PC-9 (cell line): ENCODE measurements at regions not wholly inside any gene's neighbourhood (a gene's known extent, or its start where the extent isn't known, plus 50 kb on each side); places are given as distances from the start of the nearest gene placed in this dataset.

Experiments
- BruUV-seq: library from RNA; stranded (reverse); fragments of 400-500 nt; replicated peaks from 2 replicates; lab custom pipeline; 2021; lab: Mats Ljungman, UMichigan
- CTCF ChIA-PET: fragments of 300-600 bp; sonication (Branson Sonifier 250); formaldehyde crosslinking; loops from one replicate; lab custom pipeline; 2022; ENCODE audit warnings: antibody characterized with exemption; lab: Charles Lee
- POLR2A ChIA-PET: fragments of 300-600 bp; sonication (Branson Sonifier 250); formaldehyde crosslinking; loops from one replicate; lab custom pipeline; 2022; ENCODE audit warnings: antibody characterized with exemption; ENCODE audit not compliant: unreplicated experiment; lab: Charles Lee
- DNase-seq, 2 experiments: peaks; one replicate each; pipeline versions ENCODE4 v3.0.0 to v3.0.0-alpha.2; 2015 to 2022; ENCODE audit warnings: mixed read lengths in 1 of 2
- H2AFZ ChIP-seq: fragments of 200-600 bp; sonication (generic); 2 replicates; pipeline ENCODE4 v1.8.1; 2017; ENCODE audit warnings: antibody characterized with exemption
- H3F3A ChIP-seq: fragments of 200-600 bp; sonication (generic); 2 replicates; pipeline ENCODE4 v1.8.1; 2017; ENCODE audit warnings: antibody characterized with exemption, mild to moderate bottlenecking, low read depth; ENCODE audit not compliant: insufficient read depth
- H3K27ac ChIP-seq: fragments of 200-600 bp; sonication (generic); 2 replicates; pipeline ENCODE4 v1.6.1; 2016; ENCODE audit warnings: mixed run types
- H3K27me3 ChIP-seq: fragments of 200-600 bp; sonication (generic); 2 replicates; pipeline ENCODE4 v1.6.1; 2016; ENCODE audit warnings: low read depth, mixed run types; ENCODE audit not compliant: insufficient read depth
- H3K36me3 ChIP-seq: fragments of 200-600 bp; sonication (generic); 2 replicates; pipeline ENCODE4 v1.6.1; 2016; ENCODE audit warnings: low read depth, mixed run types
- H3K4me1 ChIP-seq: fragments of 200-600 bp; sonication (generic); replicated peaks from 2 replicates; pipeline ENCODE4 v1.6.1; 2016; ENCODE audit warnings: mixed run types; ENCODE audit not compliant: insufficient read depth
- H3K4me2 ChIP-seq: fragments of 200-600 bp; sonication (generic); 2 replicates; pipeline ENCODE4 v1.6.1; 2017; ENCODE audit warnings: mixed run types
- H3K4me3 ChIP-seq: fragments of 200-600 bp; sonication (generic); 2 replicates; pipeline ENCODE4 v1.6.1; 2016; ENCODE audit warnings: mixed run types
- H3K79me2 ChIP-seq: fragments of 200-600 bp; sonication (generic); 2 replicates; pipeline ENCODE4 v1.6.1; 2017; ENCODE audit warnings: low read depth, mixed run types
- H3K9me2 ChIP-seq: fragments of 200-600 bp; sonication (generic); 2 replicates; pipeline ENCODE4 v1.8.1; 2017; ENCODE audit warnings: mild to moderate bottlenecking; ENCODE audit not compliant: insufficient read depth
- H3K9me3 ChIP-seq: fragments of 200-600 bp; sonication (generic); 2 replicates; pipeline ENCODE4 v1.8.1; 2016; ENCODE audit warnings: low read depth; ENCODE audit not compliant: insufficient read depth
- H4K20me1 ChIP-seq: fragments of 200-600 bp; sonication (generic); 2 replicates; pipeline ENCODE4 v1.8.1; 2017; ENCODE audit not compliant: insufficient read depth
- EZH2 ChIP-seq: fragments of 200-600 bp; sonication (generic); IDR thresholded peaks from 2 replicates; pipeline ENCODE4 v1.8.0; 2017; ENCODE audit warnings: antibody characterized with exemption, low read depth
- intact Hi-C: fragments of 100-400 bp; cut with micrococcal nuclease; formaldehyde crosslinking; loops from one replicate; pipeline ENCODE4 v1.10.0; 2022; ENCODE audit not compliant: unreplicated experiment
- TF ChIP-seq, protein P1 (sequence below): fragments of 200-600 bp; sonication (generic); conservative IDR thresholded peaks from 2 replicates; pipeline ENCODE4 v1.6.1; 2017; ENCODE audit warnings: mixed run types, antibody characterized with exemption, mild to moderate bottlenecking, moderate library complexity

DNA sequence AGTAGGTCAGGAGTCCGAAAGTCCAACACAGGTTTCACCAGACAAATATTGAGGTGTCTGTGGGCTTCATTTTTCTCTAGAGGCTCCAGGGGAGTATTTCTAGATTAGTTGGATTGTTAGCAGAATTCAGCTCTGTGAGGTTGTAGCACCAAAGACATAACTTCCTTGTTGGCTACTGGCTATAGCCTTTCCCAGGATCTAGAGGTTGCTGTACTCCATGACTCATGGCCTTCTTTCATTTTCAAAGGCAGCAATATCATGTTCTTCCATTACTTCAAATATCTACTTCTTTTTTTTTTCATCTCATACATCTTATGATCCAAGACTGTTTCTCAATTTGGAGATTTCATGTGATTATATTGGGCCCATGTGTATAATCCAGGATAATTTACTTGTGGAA, 404.0 kb upstream of the FAM174A start:
- H3K27ac ChIP-seq, result no peak overlapping the region
- TF ChIP-seq EZH2, result no peak
- TF ChIP-seq, protein P1, sequence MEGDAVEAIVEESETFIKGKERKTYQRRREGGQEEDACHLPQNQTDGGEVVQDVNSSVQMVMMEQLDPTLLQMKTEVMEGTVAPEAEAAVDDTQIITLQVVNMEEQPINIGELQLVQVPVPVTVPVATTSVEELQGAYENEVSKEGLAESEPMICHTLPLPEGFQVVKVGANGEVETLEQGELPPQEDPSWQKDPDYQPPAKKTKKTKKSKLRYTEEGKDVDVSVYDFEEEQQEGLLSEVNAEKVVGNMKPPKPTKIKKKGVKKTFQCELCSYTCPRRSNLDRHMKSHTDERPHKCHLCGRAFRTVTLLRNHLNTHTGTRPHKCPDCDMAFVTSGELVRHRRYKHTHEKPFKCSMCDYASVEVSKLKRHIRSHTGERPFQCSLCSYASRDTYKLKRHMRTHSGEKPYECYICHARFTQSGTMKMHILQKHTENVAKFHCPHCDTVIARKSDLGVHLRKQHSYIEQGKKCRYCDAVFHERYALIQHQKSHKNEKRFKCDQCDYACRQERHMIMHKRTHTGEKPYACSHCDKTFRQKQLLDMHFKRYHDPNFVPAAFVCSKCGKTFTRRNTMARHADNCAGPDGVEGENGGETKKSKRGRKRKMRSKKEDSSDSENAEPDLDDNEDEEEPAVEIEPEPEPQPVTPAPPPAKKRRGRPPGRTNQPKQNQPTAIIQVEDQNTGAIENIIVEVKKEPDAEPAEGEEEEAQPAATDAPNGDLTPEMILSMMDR, result no peak
- no peak overlapping the region for H3K4me3 ChIP-seq
- no peak overlapping the region for H3K4me2 ChIP-seq
- H3K36me3 ChIP-seq, result no peaks in the 10 kb centered on the region
- DNase-seq, result no peak
- H3K9me3 ChIP-seq, result no peaks in the 10 kb centered on the region
- no peaks in the 10 kb centered on the region for H3K9me2 ChIP-seq
- H3K27me3 ChIP-seq, result no peaks in the 10 kb centered on the region
- no peaks in the 10 kb centered on the region for H3F3A ChIP-seq
- CTCF ChIA-PET, result no interaction called here
- intact Hi-C loops, result no loop called here
- no peaks in the 10 kb centered on the region for H3K79me2 ChIP-seq
- H2AFZ ChIP-seq, result no peak overlapping the region
- POLR2A ChIA-PET, result interaction anchor here (0.6 kb wide), 1 partner anchor 1575 kb away, joined by 6 read pairs; no protein-coding TSS in a partner anchor
- BruUV-seq, result no TSS peak
- H3K4me1 ChIP-seq, result no peaks in the 10 kb centered on the region
- no peaks in the 10 kb centered on the region; the same call in 1 of the 2 replicates for H4K20me1 ChIP-seq

DNA sequence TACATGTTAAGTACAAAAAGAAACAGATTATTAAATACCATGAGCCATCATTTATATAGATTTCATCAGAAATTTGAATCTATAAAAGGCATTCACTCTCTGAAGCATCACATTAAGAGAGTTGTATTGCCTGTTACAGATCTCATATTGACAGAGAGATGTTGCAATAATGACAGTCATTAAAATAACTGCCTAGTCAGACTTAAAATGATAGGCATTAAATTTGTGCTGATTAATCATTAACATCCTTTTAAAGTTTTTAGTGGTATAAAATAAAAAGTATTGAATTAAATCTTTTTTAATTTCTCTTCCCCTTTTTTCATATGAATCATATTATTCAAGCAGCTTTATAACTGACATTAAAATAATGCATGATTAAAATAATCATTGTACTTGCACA, 404.9 kb upstream of the FAM174A start:
- BruUV-seq, result no TSS peak
- CTCF ChIA-PET, result no interaction called here

DNA sequence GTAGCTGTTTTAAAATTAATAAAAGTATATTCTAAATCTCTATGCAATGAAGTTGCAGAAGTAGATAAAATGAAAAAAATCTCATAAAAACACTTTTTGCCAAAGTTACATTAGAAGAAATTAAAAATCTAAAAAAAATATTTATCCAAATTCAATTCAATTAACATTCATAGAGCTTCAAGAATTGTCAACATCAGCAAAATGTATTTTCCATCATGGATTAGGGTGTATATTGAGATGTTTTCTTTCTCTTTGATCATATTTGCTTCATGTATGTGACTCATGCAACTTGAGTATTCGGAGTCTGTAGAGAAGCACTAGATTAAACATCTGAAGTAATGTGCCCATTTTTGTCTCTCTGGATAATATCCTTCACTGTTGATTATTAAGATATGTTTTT, 415.3 kb upstream of the FAM174A start:
- ChIA-PET POLR2A (no interaction called here), CTCF (no interaction called here)
- no peak for TF ChIP-seq EZH2
- TF ChIP-seq, protein P1, result no peak
- no peaks in the 10 kb centered on the region for H3K9me3 ChIP-seq
- BruUV-seq, result no TSS peak
- no peak overlapping the region for H2AFZ ChIP-seq
- no peak overlapping the region for H3K4me3 ChIP-seq
- H3F3A ChIP-seq, result no peaks in the 10 kb centered on the region
- 0 out of 2 replicates have a peak, but pooled peaks cover 4% of the 10 kb centered on the region for H3K9me2 ChIP-seq
- no peaks in the 10 kb centered on the region for H4K20me1 ChIP-seq
- no peak overlapping the region for H3K27ac ChIP-seq
- no peaks in the 10 kb centered on the region for H3K27me3 ChIP-seq
- intact Hi-C loops, result no loop called here
- no peaks in the 10 kb centered on the region for H3K4me1 ChIP-seq
- H3K36me3 ChIP-seq, result no peaks in the 10 kb centered on the region
- no peak for DNase-seq
- H3K79me2 ChIP-seq, result no peaks in the 10 kb centered on the region
- H3K4me2 ChIP-seq, result no peak overlapping the region

More for the DNA sequence above, 404.9 kb upstream of the FAM174A start:
- no peak for TF ChIP-seq EZH2
- TF ChIP-seq, protein P1, result no peak
- Histone ChIP-seq H3F3A (no peaks in the 10 kb centered on the region), H3K79me2 (no peaks in the 10 kb centered on the region), H3K27me3 (no peaks in the 10 kb centered on the region), H3K4me3 (no peak overlapping the region), H3K27ac (no peak overlapping the region), H3K9me2 (no peaks in the 10 kb centered on the region), H4K20me1 (no peaks in the 10 kb centered on the region; the same call in 1 of the 2 replicates), H3K4me1 (no peaks in the 10 kb centered on the region), H3K36me3 (no peaks in the 10 kb centered on the region), H2AFZ (no peak overlapping the region), H3K9me3 (no peaks in the 10 kb centered on the region), H3K4me2 (no peak overlapping the region)
- no peak for DNase-seq
- intact Hi-C loops, result no loop called here
- POLR2A ChIA-PET, result no interaction called here
